Ovary (tissue), 7 donors: ENCODE measurements at regions not wholly inside any gene's neighbourhood (a gene's known extent, or its start where the extent isn't known, plus 50 kb on each side); places are given as distances from the start of the nearest gene placed in this dataset.

Experiments
- DNase-seq, 5 donors: peaks; one replicate each; pipeline ENCODE4 v3.0.0-alpha.2; 2019 to 2020
- H3K27ac ChIP-seq, 2 donors: fragments of 200-600 bp; one replicate each; pipeline versions ENCODE4 v1.5.1 to v1.8.0; 2019 to 2022
- H3K27me3 ChIP-seq: fragments of 200-600 bp; one replicate; pipeline ENCODE4 v1.8.0; 2022
- H3K36me3 ChIP-seq: fragments of 200-600 bp; sonication (generic); one replicate; pipeline ENCODE4 v1.5.1; 2019
- H3K4me1 ChIP-seq: one replicate; pipeline ENCODE4 v1.8.1; 2013; ENCODE audit warnings: mild to moderate bottlenecking, moderate library complexity; ENCODE audit not compliant: insufficient read depth
- H3K4me3 ChIP-seq: fragments of 200-600 bp; sonication (generic); one replicate; pipeline ENCODE4 v1.5.1; 2017
- H3K9me3 ChIP-seq, 2 donors: fragments of 200-600 bp in 1 of 2; sonication (generic) in 1 of 2; one replicate each; pipeline versions ENCODE4 v1.5.1 to v1.8.1; 2013 to 2019; ENCODE audit warnings: mild to moderate bottlenecking in 1 of 2, moderate library complexity in 1 of 2
- CTCF ChIP-seq, 3 donors: fragments of 450-650 bp in 2 of 3; fragments of 200-600 bp in 1 of 3; IDR thresholded peaks; one replicate each; pipeline versions ENCODE4 v1.5.1 to v1.8.0; 2016 to 2022; ENCODE audit warnings: antibody characterized with exemption in 3 of 3, mild to moderate bottlenecking in 1 of 3
- EP300 ChIP-seq: sonication (generic); formaldehyde crosslinking; IDR thresholded peaks from one replicate; pipeline ENCODE4 v1.6.1; 2017; ENCODE audit warnings: antibody characterized with exemption
- POLR2A ChIP-seq: fragments of 450-650 bp; IDR thresholded peaks from one replicate; pipeline ENCODE4 v1.6.1; 2017; ENCODE audit warnings: antibody characterized with exemption, mild to moderate bottlenecking, moderate library complexity
- WGBS, 3 donors: extraction: QIAGEN DNeasy Blood & Tissue Kit in 1 of 3; methylation state at CpG; one replicate each; pipeline versions ENCODE4 v1.1.5 to v1.1.7; 2013 to 2017; 5-methylcytosine and 5-hydroxymethylcytosine counted together
- intact Hi-C, 4 donors: fragments of 100-400 bp; cut with DNase I; formaldehyde crosslinking; loops; one replicate each; pipeline versions ENCODE4 v1.11.0 to v1.15.1; 2022 to 2023
- donor health status: DM: no; HTN: no; CAD: no; lungs with moderate emphysema.
- donor health status: DM: no; HTN: no; CAD: no.
- donor health status: Bipolar disorder and iron deficiency.
- donor health status: DM: no; HTN: no; CAD: no.
- donor health status: DM: yes; HTN: yes; CAD: no.

- no peak for TF ChIP-seq CTCF (IDR thresholded peaks at IDR 0.05)
Measured at GRCh38 chr2:111676291-111676822, 207.6 kb downstream of the ANAPC1 start.

GRCh38 chr2:111678161-111678560, 205.8 kb downstream of the ANAPC1 start:
- intact Hi-C loops: no loop called here
- DNase-seq: no peak
- H3K27ac ChIP-seq: no peak overlapping the region
- no peaks in the 10 kb centered on the region for H3K9me3 ChIP-seq
- no peak overlapping the region for H3K4me3 ChIP-seq
- H3K27me3 ChIP-seq: no peaks in the 10 kb centered on the region
- no peak for TF ChIP-seq EP300
- TF ChIP-seq CTCF (IDR thresholded peaks at IDR 0.05): no peak
- no peak for TF ChIP-seq POLR2A
- 34 to 60% (median 43%) methylated on average over 7 of the region's 7 CpGs for WGBS, 3 donors
- no peaks in the 10 kb centered on the region for H3K4me1 ChIP-seq
- no peaks in the 10 kb centered on the region for H3K36me3 ChIP-seq

More at GRCh38 chr2:111676291-111676822, 207.6 kb downstream of the ANAPC1 start:
- Histone ChIP-seq H3K27ac (no peak overlapping the region), H3K4me3 (no peak overlapping the region), H3K36me3 (no peaks in the 10 kb centered on the region), H3K4me1 (no peaks in the 10 kb centered on the region), H3K9me3 (no peaks in the 10 kb centered on the region), H3K27me3 (no peaks in the 10 kb centered on the region)
- no peak for DNase-seq
- intact Hi-C loops: no loop called here
- 31 to 47% (median 44%) methylated on average over 4 of the region's 4 CpGs for WGBS, 3 donors

GRCh38 chr2:111678651-111679050, 205.3 kb downstream of the ANAPC1 start:
- intact Hi-C loops: no loop called here
- no peak overlapping the region for H3K27ac ChIP-seq
- WGBS, 3 donors: 28 to 40% (median 40%) methylated on average over 5 of the region's 5 CpGs
- H3K4me1 ChIP-seq: no peaks in the 10 kb centered on the region
- no peaks in the 10 kb centered on the region for H3K36me3 ChIP-seq
- TF ChIP-seq EP300: no peak
- TF ChIP-seq CTCF (IDR thresholded peaks at IDR 0.05): no peak
- TF ChIP-seq POLR2A: no peak
- no peaks in the 10 kb centered on the region for H3K9me3 ChIP-seq
- no peaks in the 10 kb centered on the region for H3K27me3 ChIP-seq
- no peak overlapping the region for H3K4me3 ChIP-seq
- no peak for DNase-seq

- TF ChIP-seq CTCF (IDR thresholded peaks at IDR 0.05) (no peak), POLR2A (no peak), EP300 (no peak)
- H3K27me3 ChIP-seq: no peaks in the 10 kb centered on the region
- no peaks in the 10 kb centered on the region for H3K36me3 ChIP-seq
- H3K27ac ChIP-seq: no peak overlapping the region
- no peaks in the 10 kb centered on the region for H3K9me3 ChIP-seq
- no peak overlapping the region for H3K4me3 ChIP-seq
- intact Hi-C loops: no loop called here
- WGBS, 3 donors: 87 to 89% (median 87%) methylated on average over 2 of the region's 2 CpGs
- no peak for DNase-seq
- H3K4me1 ChIP-seq: no peaks in the 10 kb centered on the region
Measured at GRCh38 chr2:111679202-111679601, 204.8 kb downstream of the ANAPC1 start.
